ENCODE measurements at regions not wholly inside any gene's neighbourhood (a gene's known extent, or its start where the extent isn't known, plus 50 kb on each side); places are given as distances from the start of the nearest gene placed in this dataset.

DNA sequence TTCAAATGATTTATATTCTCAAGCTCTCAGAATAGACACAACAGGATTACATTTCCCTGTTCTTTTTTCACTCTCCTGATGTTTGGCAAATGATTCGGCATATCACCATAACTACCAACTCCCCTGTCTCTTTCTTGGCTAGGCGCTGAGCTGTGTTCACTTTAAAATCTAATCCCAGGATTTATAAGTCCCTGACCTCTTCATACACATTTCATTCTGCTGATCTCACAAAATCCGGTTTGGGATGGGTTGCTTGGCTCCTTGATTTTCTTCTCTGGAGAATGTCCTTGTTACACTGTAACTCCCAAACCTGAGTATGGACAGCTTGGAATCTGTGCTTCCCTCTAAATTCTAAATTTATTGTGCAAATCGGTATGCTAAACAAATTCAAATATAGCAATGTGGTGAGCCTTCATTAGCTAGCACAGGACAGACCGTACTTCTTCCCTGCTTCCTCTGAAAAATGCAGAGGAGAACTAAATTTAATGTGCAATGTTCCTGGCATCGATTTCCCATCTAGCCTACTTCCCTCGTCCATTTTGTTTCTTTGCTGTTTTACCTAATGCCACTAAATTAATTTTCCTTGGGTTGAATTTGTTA is 858.5 kb upstream of the FAT3 start:
- no peaks in the 10 kb centered on the region for H3K27me3 ChIP-seq (ENCODE audit: insufficient read depth, low read length, poor library complexity, severe bottlenecking)
- Mint-ChIP-seq H3K4me1 (no peaks in the 10 kb centered on the region), H3K27ac (no peak overlapping the region), H3K36me3 (no peaks in the 10 kb centered on the region), H3K4me3 (no peak overlapping the region), H3K9me3 (peaks cover 7 to 39% (median 14%) of the 10 kb centered on the region in 5 donors), H3K27me3 (no peaks in the 10 kb centered on the region)
- no peaks in the 10 kb centered on the region for H3K4me1 ChIP-seq (ENCODE audit: insufficient read depth, low read length)
- no peak overlapping the region for H3K27ac ChIP-seq (ENCODE audit: low read depth, low read length)
- H3K36me3 ChIP-seq (ENCODE audit: insufficient read depth, low read length): no peaks in the 10 kb centered on the region
- H3K9me3 ChIP-seq (ENCODE audit: low read length): no peaks in the 10 kb centered on the region
- CTCF ChIA-PET: no interaction called here
- no peak overlapping the region for H3K4me3 ChIP-seq (ENCODE audit: low read length)
- POLR2A ChIA-PET: no interaction called here
- no peak for DNase-seq

DNA sequence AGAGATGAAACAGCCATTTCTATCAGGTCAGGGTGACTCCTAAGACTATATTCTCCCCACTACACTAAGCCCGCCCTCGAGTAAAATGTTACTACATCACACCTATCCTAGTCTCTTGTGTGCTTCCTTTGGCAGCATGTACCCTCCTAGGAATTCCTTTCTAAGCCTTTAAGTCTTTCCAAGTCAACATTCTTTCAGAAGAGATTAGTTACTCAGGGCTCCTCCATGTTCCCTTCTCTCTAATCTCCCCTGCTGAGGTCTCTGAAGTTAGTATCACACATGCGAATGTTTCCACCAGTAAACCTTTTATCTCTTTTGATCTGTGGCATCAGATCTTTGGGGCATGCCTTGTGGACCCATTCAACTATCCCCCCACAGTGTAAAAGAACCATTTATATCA is 873.7 kb upstream of the FAT3 start:
- H3K36me3 ChIP-seq (ENCODE audit: insufficient read depth, low read length): no peaks in the 10 kb centered on the region
- no peak overlapping the region for H3K27ac Mint-ChIP-seq
- H3K27me3 Mint-ChIP-seq: no peaks in the 10 kb centered on the region
- no peak overlapping the region for H3K27ac ChIP-seq (ENCODE audit: low read depth, low read length)
- no peaks in the 10 kb centered on the region for H3K27me3 ChIP-seq (ENCODE audit: insufficient read depth, low read length, poor library complexity, severe bottlenecking)
- H3K4me3 Mint-ChIP-seq: no peak overlapping the region
- POLR2A ChIA-PET: no interaction called here
- peaks cover 6 to 52% (median 9%) of the 10 kb centered on the region in 5 donors for H3K9me3 Mint-ChIP-seq
- no peaks in the 10 kb centered on the region for H3K9me3 ChIP-seq (ENCODE audit: low read length)
- CTCF ChIA-PET: no interaction called here
- H3K36me3 Mint-ChIP-seq: no peaks in the 10 kb centered on the region
- H3K4me3 ChIP-seq (ENCODE audit: low read length): no peak overlapping the region
- no peaks in the 10 kb centered on the region for H3K4me1 ChIP-seq (ENCODE audit: insufficient read depth, low read length)
- no peak for DNase-seq
- H3K4me1 Mint-ChIP-seq: no peaks in the 10 kb centered on the region

DNA sequence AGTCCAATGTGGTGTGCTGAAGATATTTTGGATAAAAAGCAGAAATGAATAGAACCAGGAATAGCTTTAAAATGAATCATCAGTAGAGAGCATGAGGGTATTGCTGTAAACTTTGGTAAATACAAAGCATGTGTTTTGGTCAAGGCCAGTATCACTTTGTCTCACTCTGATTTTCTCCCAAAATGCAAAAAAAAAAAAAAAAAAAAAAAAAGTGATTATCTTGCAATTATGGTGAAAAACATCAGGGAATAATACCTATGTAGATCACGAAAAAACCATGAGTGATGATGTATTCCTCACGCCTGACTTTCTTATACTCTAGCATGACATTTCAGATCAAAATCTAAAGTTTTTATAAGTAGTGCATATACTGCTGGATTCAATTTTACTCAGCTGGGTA is 897.9 kb upstream of the FAT3 start:
- Mint-ChIP-seq H3K4me1 (no peaks in the 10 kb centered on the region), H3K9me3 (peaks cover 0 to 34% (median 12%) of the 10 kb centered on the region in 5 donors), H3K27ac (no peak overlapping the region), H3K36me3 (no peaks in the 10 kb centered on the region), H3K4me3 (no peak overlapping the region), H3K27me3 (peaks cover 0 to 1% of the 10 kb centered on the region in 2 donors)
- ChIA-PET POLR2A (no interaction called here), CTCF (no interaction called here)
- H3K4me1 ChIP-seq (ENCODE audit: insufficient read depth, low read length): no peaks in the 10 kb centered on the region
- no peaks in the 10 kb centered on the region for H3K9me3 ChIP-seq (ENCODE audit: low read length)
- H3K27ac ChIP-seq (ENCODE audit: low read depth, low read length): no peak overlapping the region
- H3K4me3 ChIP-seq (ENCODE audit: low read length): no peak overlapping the region
- no peaks in the 10 kb centered on the region for H3K36me3 ChIP-seq (ENCODE audit: insufficient read depth, low read length)
- DNase-seq: no peak
- no peaks in the 10 kb centered on the region for H3K27me3 ChIP-seq (ENCODE audit: insufficient read depth, low read length, poor library complexity, severe bottlenecking)

DNA sequence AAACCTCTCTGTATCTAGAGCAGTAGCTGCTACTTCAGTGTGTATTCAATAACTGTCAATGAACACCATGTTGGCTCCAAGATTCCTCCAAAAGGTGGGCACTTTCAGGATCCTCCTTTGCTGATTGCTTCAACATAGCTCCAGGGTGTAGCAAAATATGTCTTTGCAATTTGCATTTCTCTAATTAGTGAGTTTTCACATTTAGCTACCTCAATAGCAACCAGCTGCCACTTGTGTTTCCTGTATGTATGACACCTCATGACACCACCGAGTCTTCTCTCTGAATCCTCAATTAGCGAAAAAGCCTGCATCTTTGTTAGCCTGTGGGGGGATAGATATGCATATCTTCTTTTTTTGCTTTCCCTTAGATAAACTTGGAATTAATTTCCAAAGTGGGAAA is 898.3 kb upstream of the FAT3 start:
- no peak overlapping the region for H3K4me3 Mint-ChIP-seq
- no peak overlapping the region for H3K27ac Mint-ChIP-seq

DNA sequence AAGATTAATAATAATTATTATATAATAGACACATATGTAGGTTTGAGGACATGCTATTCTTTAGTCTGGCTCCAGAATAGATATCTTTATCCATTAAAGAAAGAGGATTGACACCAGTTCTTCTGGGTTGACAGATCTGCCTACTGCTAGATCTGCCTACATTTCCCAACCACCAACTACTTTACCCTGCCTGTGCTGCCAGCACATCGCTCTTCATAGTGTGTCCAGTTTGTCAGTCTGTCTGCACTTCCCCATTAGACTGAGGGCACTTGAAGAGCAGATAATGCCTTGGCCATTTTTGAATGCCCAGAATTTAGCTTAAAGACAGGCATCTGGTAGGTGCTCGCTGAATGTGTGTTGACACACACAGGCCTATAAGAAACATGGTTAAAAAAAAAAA is 910.1 kb upstream of the FAT3 start:
- H3K36me3 ChIP-seq (ENCODE audit: insufficient read depth, low read length): no peaks in the 10 kb centered on the region
- Mint-ChIP-seq H3K36me3 (peaks cover 0 to 2% (median 0%) of the 10 kb centered on the region in 3 donors), H3K4me3 (no peak overlapping the region), H3K4me1 (no peaks in the 10 kb centered on the region), H3K27ac (no peak overlapping the region), H3K9me3 (peaks cover 10 to 17% (median 12%) of the 10 kb centered on the region in 5 donors), H3K27me3 (peaks cover 0 to 1% of the 10 kb centered on the region in 2 donors)
- CTCF ChIA-PET: no interaction called here
- H3K27ac ChIP-seq (ENCODE audit: low read depth, low read length): no peak overlapping the region
- POLR2A ChIA-PET: no interaction called here
- no peaks in the 10 kb centered on the region for H3K27me3 ChIP-seq (ENCODE audit: insufficient read depth, low read length, poor library complexity, severe bottlenecking)
- no peak overlapping the region for H3K4me3 ChIP-seq (ENCODE audit: low read length)
- H3K9me3 ChIP-seq (ENCODE audit: low read length): no peaks in the 10 kb centered on the region
- H3K4me1 ChIP-seq (ENCODE audit: insufficient read depth, low read length): no peaks in the 10 kb centered on the region
- no peak for DNase-seq

More for the DNA sequence above, 898.3 kb upstream of the FAT3 start:
- H3K27ac ChIP-seq (ENCODE audit: low read depth, low read length): no peak overlapping the region
- Mint-ChIP-seq H3K9me3 (peaks cover 0 to 34% (median 14%) of the 10 kb centered on the region in 5 donors), H3K27me3 (peaks cover 0 to 1% of the 10 kb centered on the region in 2 donors), H3K4me1 (no peaks in the 10 kb centered on the region), H3K36me3 (no peaks in the 10 kb centered on the region)
- no peak for DNase-seq
- no peaks in the 10 kb centered on the region for H3K27me3 ChIP-seq (ENCODE audit: insufficient read depth, low read length, poor library complexity, severe bottlenecking)
- H3K9me3 ChIP-seq (ENCODE audit: low read length): no peaks in the 10 kb centered on the region
- POLR2A ChIA-PET: no interaction called here
- H3K4me1 ChIP-seq (ENCODE audit: insufficient read depth, low read length): no peaks in the 10 kb centered on the region
- CTCF ChIA-PET: no interaction called here
- no peak overlapping the region for H3K4me3 ChIP-seq (ENCODE audit: low read length)
- H3K36me3 ChIP-seq (ENCODE audit: insufficient read depth, low read length): no peaks in the 10 kb centered on the region

DNA sequence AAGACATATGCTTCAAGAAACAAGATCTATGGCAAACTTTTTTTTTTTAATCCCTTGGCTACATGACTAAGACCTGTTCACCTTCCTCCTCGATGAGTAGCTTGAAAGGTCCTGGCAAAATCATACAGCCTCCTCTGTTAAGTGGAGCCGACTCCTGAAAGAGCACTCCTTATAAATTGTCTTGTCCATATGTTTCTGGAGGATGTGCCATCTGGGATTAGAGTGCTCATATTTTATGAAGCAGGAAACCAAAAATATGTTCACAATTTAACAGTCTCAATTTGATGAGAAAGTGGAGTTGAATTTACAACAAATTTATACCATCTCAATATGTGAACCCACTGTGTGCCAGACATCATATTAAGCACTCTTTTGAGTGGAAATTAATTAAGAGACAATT is 912.1 kb upstream of the FAT3 start:
- no peaks in the 10 kb centered on the region for H3K27me3 ChIP-seq (ENCODE audit: insufficient read depth, low read length, poor library complexity, severe bottlenecking)
- no peak for DNase-seq
- Mint-ChIP-seq H3K36me3 (no peaks in the 10 kb centered on the region), H3K4me1 (no peaks in the 10 kb centered on the region), H3K4me3 (no peak overlapping the region), H3K9me3 (peaks cover 7 to 12% (median 8%) of the 10 kb centered on the region in 5 donors), H3K27ac (no peak overlapping the region), H3K27me3 (no peaks in the 10 kb centered on the region)
- H3K36me3 ChIP-seq (ENCODE audit: insufficient read depth, low read length): no peaks in the 10 kb centered on the region
- no peak overlapping the region for H3K27ac ChIP-seq (ENCODE audit: low read depth, low read length)
- no peak overlapping the region for H3K4me3 ChIP-seq (ENCODE audit: low read length)
- POLR2A ChIA-PET: no interaction called here
- CTCF ChIA-PET: no interaction called here
- no peaks in the 10 kb centered on the region for H3K4me1 ChIP-seq (ENCODE audit: insufficient read depth, low read length)
- H3K9me3 ChIP-seq (ENCODE audit: low read length): no peaks in the 10 kb centered on the region

DNA sequence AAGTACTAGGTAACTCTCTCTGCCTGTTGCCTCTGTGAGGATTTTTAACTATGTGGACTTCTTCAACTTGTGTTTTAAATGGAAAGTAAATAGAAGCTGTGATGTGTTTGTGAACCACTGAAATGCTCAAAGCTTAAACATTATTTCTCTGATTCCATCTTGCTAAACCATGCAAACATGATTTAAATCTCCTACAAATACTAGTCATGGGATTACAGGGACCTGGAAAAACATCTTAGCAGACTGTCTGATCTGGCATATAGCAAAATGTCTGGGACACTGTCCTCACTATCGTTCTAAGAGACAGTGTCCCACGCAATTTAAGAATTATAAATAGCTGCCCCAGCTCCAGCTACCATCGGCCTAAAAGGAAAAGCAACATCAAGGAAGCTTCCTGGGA is 914.5 kb upstream of the FAT3 start:
- no peaks in the 10 kb centered on the region for H3K9me3 ChIP-seq (ENCODE audit: low read length)
- H3K9me3 Mint-ChIP-seq: peaks cover 3 to 14% (median 10%) of the 10 kb centered on the region in 5 donors
- H3K27ac ChIP-seq (ENCODE audit: low read depth, low read length): no peak overlapping the region
- ChIA-PET POLR2A (no interaction called here), CTCF (no interaction called here)
- no peaks in the 10 kb centered on the region for H3K27me3 Mint-ChIP-seq
- H3K36me3 Mint-ChIP-seq: no peaks in the 10 kb centered on the region
- H3K27ac Mint-ChIP-seq: no peak overlapping the region
- H3K27me3 ChIP-seq (ENCODE audit: insufficient read depth, low read length, poor library complexity, severe bottlenecking): no peaks in the 10 kb centered on the region
- no peaks in the 10 kb centered on the region for H3K4me1 ChIP-seq (ENCODE audit: insufficient read depth, low read length)
- H3K4me3 ChIP-seq (ENCODE audit: low read length): no peak overlapping the region
- no peaks in the 10 kb centered on the region for H3K4me1 Mint-ChIP-seq
- no peaks in the 10 kb centered on the region for H3K36me3 ChIP-seq (ENCODE audit: insufficient read depth, low read length)
- no peak for DNase-seq
- no peak overlapping the region for H3K4me3 Mint-ChIP-seq

DNA sequence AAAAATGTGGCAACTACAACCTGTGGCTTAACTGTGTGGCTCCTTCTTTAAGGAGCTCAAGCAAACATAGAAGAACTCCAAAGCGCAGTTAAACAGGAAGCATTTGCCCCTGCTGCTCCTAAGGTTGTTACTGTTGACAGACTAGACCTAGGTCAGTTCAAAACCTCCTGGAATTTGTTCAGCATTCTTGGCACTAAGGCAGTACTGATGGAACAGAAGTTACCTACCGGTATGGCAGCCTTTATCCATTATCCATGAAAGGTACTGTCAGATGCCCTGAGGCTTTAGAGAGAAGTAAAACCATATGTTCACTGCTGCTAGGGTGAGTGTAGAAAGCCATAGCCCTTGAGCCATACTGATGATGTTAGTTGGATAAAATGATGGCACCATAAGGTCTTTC is 916.5 kb upstream of the FAT3 start:
- DNase-seq: no peak
- Histone ChIP-seq H3K4me1 (ENCODE audit: insufficient read depth, low read length) (no peaks in the 10 kb centered on the region), H3K27me3 (ENCODE audit: insufficient read depth, low read length, poor library complexity, severe bottlenecking) (no peaks in the 10 kb centered on the region), H3K27ac (ENCODE audit: low read depth, low read length) (no peak overlapping the region), H3K9me3 (ENCODE audit: low read length) (no peaks in the 10 kb centered on the region), H3K4me3 (ENCODE audit: low read length) (no peak overlapping the region), H3K36me3 (ENCODE audit: insufficient read depth, low read length) (no peaks in the 10 kb centered on the region)
- no peaks in the 10 kb centered on the region for H3K27me3 Mint-ChIP-seq
- H3K4me3 Mint-ChIP-seq: no peak overlapping the region
- no peaks in the 10 kb centered on the region for H3K4me1 Mint-ChIP-seq
- CTCF ChIA-PET: no interaction called here
- no peaks in the 10 kb centered on the region for H3K36me3 Mint-ChIP-seq
- H3K27ac Mint-ChIP-seq: no peak overlapping the region
- peaks cover 3 to 14% (median 12%) of the 10 kb centered on the region in 5 donors for H3K9me3 Mint-ChIP-seq
- POLR2A ChIA-PET: no interaction called here

DNA sequence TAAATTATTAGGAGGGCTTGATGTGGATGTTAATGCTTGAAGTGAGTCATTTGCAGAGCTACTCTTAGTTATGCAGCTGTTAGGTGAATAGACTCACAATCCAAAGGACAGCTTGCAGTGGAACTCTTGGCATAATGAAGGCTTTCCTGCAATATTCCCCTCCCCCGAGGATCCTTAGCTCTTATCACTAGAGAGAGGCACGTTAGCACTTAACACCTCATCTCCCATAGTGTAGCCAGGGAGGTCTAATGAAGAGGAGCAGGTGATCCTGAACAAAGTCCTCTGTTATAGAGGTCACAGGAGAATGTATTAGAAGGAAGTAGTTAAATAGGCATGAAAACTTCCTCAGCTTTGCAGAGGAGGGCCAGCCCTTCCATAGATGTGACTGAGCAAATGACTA is 919.2 kb upstream of the FAT3 start:
- ChIA-PET POLR2A (no interaction called here), CTCF (no interaction called here)
- no peak for DNase-seq
- no peaks in the 10 kb centered on the region for H3K36me3 Mint-ChIP-seq
- H3K4me3 Mint-ChIP-seq: no peak overlapping the region
- no peak overlapping the region for H3K27ac ChIP-seq (ENCODE audit: low read depth, low read length)
- H3K4me1 ChIP-seq (ENCODE audit: insufficient read depth, low read length): no peaks in the 10 kb centered on the region
- no peaks in the 10 kb centered on the region for H3K4me1 Mint-ChIP-seq
- H3K27me3 Mint-ChIP-seq: no peaks in the 10 kb centered on the region
- no peaks in the 10 kb centered on the region for H3K36me3 ChIP-seq (ENCODE audit: insufficient read depth, low read length)
- no peaks in the 10 kb centered on the region for H3K9me3 ChIP-seq (ENCODE audit: low read length)
- no peak overlapping the region for H3K27ac Mint-ChIP-seq
- H3K9me3 Mint-ChIP-seq: peaks cover 4 to 22% (median 13%) of the 10 kb centered on the region in 5 donors
- no peak overlapping the region for H3K4me3 ChIP-seq (ENCODE audit: low read length)
- H3K27me3 ChIP-seq (ENCODE audit: insufficient read depth, low read length, poor library complexity, severe bottlenecking): no peaks in the 10 kb centered on the region

All from CD8-positive, alpha-beta memory T cell (primary cell).